HCT116 (cell line): ENCODE measurements at regions not wholly inside any gene's neighbourhood (a gene's known extent, or its start where the extent isn't known, plus 50 kb on each side); places are given as distances from the start of the nearest gene placed in this dataset.
"Not testable (repeated sequence)": the region's sequence is repeated elsewhere in the genome, so short reads cannot be mapped to it uniquely, and the experiment has no call there.

Experiments used
- ATAC-seq: fragments of 200-7000 bp; cut with Tn5 transposase; 2 replicates; pipeline ENCODE4 v1.9.1; 2020; ENCODE audit warnings: mild to moderate bottlenecking, moderate library complexity
- BruUV-seq: library from RNA; stranded (reverse); fragments of 400-500 nt; replicated peaks from 2 replicates; lab custom pipeline; 2021; lab: Mats Ljungman, UMichigan
- CTCF ChIA-PET: fragments of 300-600 bp; sonication (Branson Sonifier 250); formaldehyde crosslinking; loops from one replicate; lab custom pipeline; 2021; ENCODE audit warnings: antibody characterized with exemption; lab: Charles Lee
- POLR2A ChIA-PET: fragments of 300-600, 350-600 bp; sonication (Branson Sonifier 250); formaldehyde crosslinking; loops from one replicate; lab custom pipeline; 2021; ENCODE audit warnings: antibody characterized with exemption; lab: Charles Lee
- RAD21 ChIA-PET, 2 experiments: fragments of 300-600 bp; sonication (Branson Sonifier 250); formaldehyde crosslinking; loops; one replicate each; lab custom pipeline; 2023; ENCODE audit warnings: low total read pairs in 2 of 2; ENCODE audit not compliant: uncharacterized antibody in 2 of 2, unreplicated experiment in 2 of 2, low non-redundant PET in 1 of 2; lab: Charles Lee
- DNase-seq: peaks from one replicate; pipeline ENCODE4 v3.0.0-alpha.2; 2010; ENCODE audit warnings: low read depth, low spot score
- H2AFZ ChIP-seq: fragments of 200-600 bp; shearing (Covaris generic), sonication (generic); 2 replicates; pipeline ENCODE4 v1.6.1; 2017; ENCODE audit warnings: low read depth, mixed run types, mixed read lengths, antibody characterized with exemption, low read length; ENCODE audit not compliant: poor library complexity, severe bottlenecking
- H3K27ac ChIP-seq: 2 replicates; pipeline ENCODE4 v1.5.1; 2012; ENCODE audit warnings: low read depth, low read length
- H3K27me3 ChIP-seq: fragments of 200-600 bp; sonication (generic); 2 replicates; pipeline ENCODE4 v1.6.1; 2016; ENCODE audit warnings: mixed run types, low read length, mixed read lengths; ENCODE audit not compliant: insufficient read depth
- H3K36me3 ChIP-seq, 2 experiments: fragments of 200-500 bp in 1 of 2; fragments of 200-600 bp in 1 of 2; sonication (Bioruptor generic) in 1 of 2; sonication (generic) in 1 of 2; 2 replicates each; pipeline versions ENCODE4 v1.5.1 to v1.6.1; 2014 to 2016; ENCODE audit warnings: low read length in 2 of 2, inconsistent platforms in 1 of 2, mixed read lengths in 1 of 2, mixed run types in 1 of 2; ENCODE audit not compliant: insufficient read depth in 2 of 2, control insufficient read depth in 1 of 2
- H3K4me1 ChIP-seq, 2 experiments: fragments of 200-600 bp in 1 of 2; sonication (generic) in 1 of 2; 2 replicates each; pipeline versions ENCODE4 v1.5.1 to v1.6.1; 2012 to 2017; ENCODE audit warnings: low read length in 2 of 2, inconsistent platforms in 1 of 2, mild to moderate bottlenecking in 1 of 2, mixed read lengths in 1 of 2, mixed run types in 1 of 2, moderate library complexity in 1 of 2; ENCODE audit not compliant: insufficient read depth in 2 of 2, control insufficient read depth in 1 of 2
- H3K4me2 ChIP-seq: fragments of 200-600 bp; sonication (generic); 2 replicates; pipeline ENCODE4 v1.6.1; 2017; ENCODE audit warnings: mixed run types, low read length, mixed read lengths
- H3K4me3 ChIP-seq, 2 experiments: fragments of 200-600 bp in 1 of 2; sonication (generic) in 1 of 2; replicated peaks in 1 of 2; 2 replicates each; pipeline ENCODE4 v1.5.1; 2011 to 2016; ENCODE audit warnings: low read length in 2 of 2, control low read depth in 1 of 2, low read depth in 1 of 2, mild to moderate bottlenecking in 1 of 2, mixed read lengths in 1 of 2, mixed run types in 1 of 2
- H3K79me2 ChIP-seq: fragments of 200-600 bp; sonication (generic); 2 replicates; pipeline ENCODE4 v1.6.1; 2017; ENCODE audit warnings: mild to moderate bottlenecking, mixed run types, low read length, moderate library complexity, mixed read lengths; ENCODE audit not compliant: insufficient read depth
- H3K9ac ChIP-seq: fragments of 200-600 bp; sonication (generic); 2 replicates; pipeline ENCODE4 v1.6.1; 2016; ENCODE audit warnings: low read length, mixed read lengths
- H3K9me2 ChIP-seq: fragments of 200-600 bp; sonication (generic), shearing (Covaris generic); 2 replicates; pipeline ENCODE4 v1.6.1; 2017; ENCODE audit warnings: mixed run types, mild to moderate bottlenecking, moderate library complexity; ENCODE audit not compliant: insufficient read depth
- H3K9me3 ChIP-seq, 2 experiments: fragments of 200-500 bp in 1 of 2; fragments of 200-600 bp in 1 of 2; sonication (Bioruptor generic) in 1 of 2; sonication (generic) in 1 of 2; 2 replicates each; pipeline ENCODE4 v1.6.1; 2014 to 2017; ENCODE audit warnings: low read length in 2 of 2, mixed read lengths in 2 of 2, inconsistent platforms in 1 of 2, low read depth in 1 of 2, mild to moderate bottlenecking in 1 of 2, mixed run types in 1 of 2, moderate library complexity in 1 of 2; ENCODE audit not compliant: control insufficient read depth in 1 of 2, insufficient read depth in 1 of 2
- H4K20me1 ChIP-seq: fragments of 200-600 bp; sonication (generic), shearing (Covaris generic); 2 replicates; pipeline ENCODE4 v1.6.1; 2017; ENCODE audit warnings: mixed run types, mild to moderate bottlenecking, moderate library complexity; ENCODE audit not compliant: insufficient read depth
- CEBPB ChIP-seq: IDR thresholded peaks from 2 replicates; pipeline ENCODE4 v1.6.1; 2012; ENCODE audit warnings: low read depth
- ELF1 ChIP-seq: IDR thresholded peaks from 2 replicates; pipeline ENCODE4 v1.6.1; 2012; ENCODE audit warnings: low read depth, borderline replicate concordance
- EZH2 ChIP-seq: fragments of 200-600 bp; sonication (generic); IDR thresholded peaks from 2 replicates; pipeline ENCODE4 v1.6.1; 2017; ENCODE audit warnings: antibody characterized with exemption, mixed run types
- FOSL1 ChIP-seq: IDR thresholded peaks from 2 replicates; pipeline ENCODE4 v1.6.1; 2012; ENCODE audit warnings: low read depth
- JUND ChIP-seq: IDR thresholded peaks from 2 replicates; pipeline ENCODE4 v1.6.1; 2012
- RAD21 ChIP-seq: IDR thresholded peaks from 2 replicates; pipeline ENCODE4 v1.6.1; 2012; ENCODE audit warnings: low read depth, mild to moderate bottlenecking
- SIN3A ChIP-seq: IDR thresholded peaks from 2 replicates; pipeline ENCODE4 v1.6.1; 2012; ENCODE audit warnings: low read depth
- SRF ChIP-seq: IDR thresholded peaks from 2 replicates; pipeline ENCODE4 v1.6.1; 2012; ENCODE audit warnings: low read depth
- ZBTB33 ChIP-seq: IDR thresholded peaks from 2 replicates; pipeline ENCODE4 v1.6.1; 2011; ENCODE audit warnings: mild to moderate bottlenecking, low read length, moderate library complexity; ENCODE audit not compliant: insufficient replicate concordance; ENCODE audit errors: extremely low read depth
- intact Hi-C: fragments of 100-400 bp; cut with micrococcal nuclease; formaldehyde crosslinking; loops from 2 replicates; pipeline ENCODE4 v1.10.0; 2022
- TF ChIP-seq, protein P1 (sequence below), 3 experiments: fragments of 200-600 bp in 1 of 3; sonication (generic) in 1 of 3; IDR thresholded peaks in 2 of 3; conservative IDR thresholded peaks in 1 of 3; 2 replicates each; pipeline ENCODE4 v1.5.1; 2012 to 2017; ENCODE audit warnings: low read depth in 2 of 3, low read length in 2 of 3, antibody characterized with exemption in 1 of 3, borderline replicate concordance in 1 of 3, control low read depth in 1 of 3, mild to moderate bottlenecking in 1 of 3, mixed read lengths in 1 of 3, mixed run types in 1 of 3, moderate library complexity in 1 of 3; ENCODE audit not compliant: insufficient read depth in 1 of 3

- H3K9me3 ChIP-seq: no peaks in the 10 kb centered on the region
- H4K20me1 ChIP-seq: no peaks in the 10 kb centered on the region
- H3K9ac ChIP-seq: no peak overlapping the region
- no TSS peak for BruUV-seq
- H3K4me3 ChIP-seq: no peak overlapping the region
- no peak overlapping the region for H2AFZ ChIP-seq
- no peak for ATAC-seq
- H3K4me1 ChIP-seq: no peaks in the 10 kb centered on the region
- RAD21 ChIA-PET: no interaction called here
- CTCF ChIA-PET: no interaction called here
- H3K9me2 ChIP-seq: no peaks in the 10 kb centered on the region
- no peaks in the 10 kb centered on the region for H3K79me2 ChIP-seq
- DNase-seq: no peak
- H3K27ac ChIP-seq: no peak overlapping the region
- POLR2A ChIA-PET: no interaction called here
- no peak overlapping the region for H3K4me2 ChIP-seq
- no peak for TF ChIP-seq SRF
- no peak for TF ChIP-seq SIN3A
- intact Hi-C loops: no loop called here
- H3K27me3 ChIP-seq: no peaks in the 10 kb centered on the region
- H3K36me3 ChIP-seq: no peaks in the 10 kb centered on the region
Measured at GRCh38 chr3:6492306-6492705, 368.6 kb upstream of the GRM7 start.

- H2AFZ ChIP-seq, POLR2A ChIA-PET, H3K36me3 ChIP-seq, H4K20me1 ChIP-seq, H3K79me2 ChIP-seq, DNase-seq, H3K9ac ChIP-seq, H3K4me2 ChIP-seq, ATAC-seq, RAD21 ChIA-PET, BruUV-seq, H3K9me3 ChIP-seq, H3K4me1 ChIP-seq, H3K27me3 ChIP-seq, H3K27ac ChIP-seq, H3K9me2 ChIP-seq, CTCF ChIA-PET, H3K4me3 ChIP-seq, intact Hi-C loops: not testable (repeated sequence)
Measured at GRCh38 chr3:6498944-6499343, 362.0 kb upstream of the GRM7 start.

GRCh38 chr3:6504347-6504746 is 356.6 kb upstream of the GRM7 start:
- ChIA-PET POLR2A (no interaction called here), CTCF (no interaction called here), RAD21 (no interaction called here)
- DNase-seq: no peak
- Histone ChIP-seq H3K9me3 (no peaks in the 10 kb centered on the region), H3K79me2 (no peaks in the 10 kb centered on the region), H4K20me1 (no peaks in the 10 kb centered on the region), H3K9ac (no peak overlapping the region), H3K9me2 (no peaks in the 10 kb centered on the region), H3K4me1 (no peaks in the 10 kb centered on the region), H3K4me3 (no peak overlapping the region), H3K27ac (no peak overlapping the region), H3K4me2 (no peak overlapping the region), H3K27me3 (no peaks in the 10 kb centered on the region), H3K36me3 (no peaks in the 10 kb centered on the region), H2AFZ (no peak overlapping the region)
- intact Hi-C loops: no loop called here
- TF ChIP-seq FOSL1 (no peak), CEBPB (no peak), ZBTB33 (no peak), ELF1 (no peak), EZH2 (no peak), RAD21 (no peak), JUND (no peak)
- TF ChIP-seq, protein P1, sequence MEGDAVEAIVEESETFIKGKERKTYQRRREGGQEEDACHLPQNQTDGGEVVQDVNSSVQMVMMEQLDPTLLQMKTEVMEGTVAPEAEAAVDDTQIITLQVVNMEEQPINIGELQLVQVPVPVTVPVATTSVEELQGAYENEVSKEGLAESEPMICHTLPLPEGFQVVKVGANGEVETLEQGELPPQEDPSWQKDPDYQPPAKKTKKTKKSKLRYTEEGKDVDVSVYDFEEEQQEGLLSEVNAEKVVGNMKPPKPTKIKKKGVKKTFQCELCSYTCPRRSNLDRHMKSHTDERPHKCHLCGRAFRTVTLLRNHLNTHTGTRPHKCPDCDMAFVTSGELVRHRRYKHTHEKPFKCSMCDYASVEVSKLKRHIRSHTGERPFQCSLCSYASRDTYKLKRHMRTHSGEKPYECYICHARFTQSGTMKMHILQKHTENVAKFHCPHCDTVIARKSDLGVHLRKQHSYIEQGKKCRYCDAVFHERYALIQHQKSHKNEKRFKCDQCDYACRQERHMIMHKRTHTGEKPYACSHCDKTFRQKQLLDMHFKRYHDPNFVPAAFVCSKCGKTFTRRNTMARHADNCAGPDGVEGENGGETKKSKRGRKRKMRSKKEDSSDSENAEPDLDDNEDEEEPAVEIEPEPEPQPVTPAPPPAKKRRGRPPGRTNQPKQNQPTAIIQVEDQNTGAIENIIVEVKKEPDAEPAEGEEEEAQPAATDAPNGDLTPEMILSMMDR (IDR thresholded peaks at IDR 0.05 in 2 of 3, conservative IDR thresholded peaks at IDR 0.05 in 1 of 3; ENCODE audit: borderline replicate concordance in 1 of 3, insufficient read depth in 1 of 3, low read depth in 2 of 3, low read length in 2 of 3): no peak
- no peak for ATAC-seq
- no TSS peak for BruUV-seq
